Hematopoietic multipotent progenitor cell (in vitro differentiated cells): ENCODE measurements at regions not wholly inside any gene's neighbourhood (a gene's known extent, or its start where the extent isn't known, plus 50 kb on each side); places are given as distances from the start of the nearest gene placed in this dataset.
"Not testable (repeated sequence)": the region's sequence is repeated elsewhere in the genome, so short reads cannot be mapped to it uniquely, and the experiment has no call there.

Experiments used
- DNase-seq, 3 donors: peaks; one replicate each; pipeline ENCODE4 v3.0.0-alpha.2; 2011 to 2015; ENCODE audit warnings: low read depth in 2 of 3, low spot score in 2 of 3

DNA sequence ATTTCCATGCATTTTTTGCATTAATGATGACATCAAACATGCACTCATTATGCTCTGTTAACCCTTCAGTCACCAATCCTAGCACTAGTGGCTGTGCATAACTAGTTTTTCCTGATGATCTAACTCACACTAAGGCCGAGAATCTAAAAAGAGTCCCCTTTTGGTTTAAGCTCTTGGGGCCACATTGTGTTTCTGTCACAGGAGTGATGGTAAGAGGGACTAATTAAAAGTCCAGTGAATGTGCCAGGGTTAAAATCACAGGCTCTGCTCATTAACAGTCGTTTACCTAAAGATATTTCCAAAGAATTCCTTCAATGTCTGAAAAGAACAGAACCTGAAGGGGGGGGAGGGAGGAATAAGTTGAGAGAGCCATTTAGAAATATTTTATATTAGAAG is 359.0 kb upstream of the ANKRD30A start:
- DNase-seq, result no peak

DNA sequence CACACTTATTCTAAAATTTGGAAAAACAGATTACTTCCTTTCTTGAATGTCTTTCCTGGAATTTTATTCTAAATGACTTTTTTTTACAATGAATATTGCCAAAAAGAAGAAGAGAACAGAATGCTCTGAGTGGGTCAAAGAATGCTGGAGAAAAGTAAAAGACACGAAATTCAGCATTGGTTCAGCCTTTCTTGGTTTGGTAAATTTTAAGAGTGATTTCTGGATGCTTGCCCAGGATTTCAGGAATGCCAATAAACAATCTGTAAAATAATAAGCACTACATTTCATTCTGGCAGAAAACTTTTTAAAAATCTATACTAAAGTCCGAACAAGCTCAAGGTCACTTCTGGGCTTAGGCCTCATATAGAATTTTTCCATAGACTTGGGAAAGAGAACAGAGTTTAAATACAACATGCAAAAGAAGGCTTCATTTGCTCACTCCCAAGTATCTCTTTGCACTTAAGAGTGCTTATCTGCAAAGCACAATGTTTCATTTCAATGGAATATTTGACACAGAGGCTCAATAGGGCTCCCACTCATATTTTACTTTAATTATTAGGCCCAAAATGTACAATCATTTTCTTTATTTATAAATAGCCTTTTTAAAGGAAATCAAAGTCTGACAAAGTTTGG is 359.5 kb upstream of the ANKRD30A start:
- no peak for DNase-seq

DNA sequence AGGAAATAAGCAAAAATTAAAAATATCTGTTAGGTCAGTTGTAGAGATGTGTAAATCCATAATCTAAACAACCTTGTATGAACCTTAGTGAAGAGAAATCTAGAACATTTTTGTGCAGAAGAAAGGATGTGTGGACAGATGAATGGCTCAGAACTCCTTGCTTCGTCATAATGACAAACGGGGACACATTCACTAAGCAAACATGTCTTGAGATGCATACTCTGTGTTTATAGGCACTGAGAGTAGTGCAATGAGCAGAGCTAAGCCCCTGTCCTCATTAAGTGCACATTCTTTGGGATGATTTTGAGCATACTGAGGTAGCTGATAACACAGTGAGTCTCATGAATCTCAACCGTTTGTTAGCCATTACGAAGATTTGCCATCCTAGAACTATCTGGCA is 360.6 kb upstream of the ANKRD30A start:
- no peak for DNase-seq

DNA sequence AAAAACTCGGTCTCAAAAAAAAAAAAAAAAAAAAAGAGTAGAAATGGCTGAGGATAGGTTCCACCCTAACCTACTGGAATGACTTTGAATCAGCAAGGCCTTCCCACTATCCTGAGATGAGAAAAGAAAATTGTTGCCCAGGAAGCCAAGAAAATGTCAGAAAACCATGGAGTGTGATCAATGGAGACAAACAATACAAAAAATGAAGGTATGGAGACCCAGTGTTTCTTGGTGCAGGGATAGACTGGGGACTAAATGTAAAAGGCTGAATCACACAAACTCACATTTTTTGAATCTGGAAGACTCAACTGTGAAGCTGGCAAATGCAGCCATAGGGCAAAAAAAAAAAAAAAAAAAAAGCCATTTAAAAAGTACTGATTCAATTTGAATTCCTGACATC is 364.3 kb upstream of the ANKRD30A start:
- DNase-seq, result no peak

DNA sequence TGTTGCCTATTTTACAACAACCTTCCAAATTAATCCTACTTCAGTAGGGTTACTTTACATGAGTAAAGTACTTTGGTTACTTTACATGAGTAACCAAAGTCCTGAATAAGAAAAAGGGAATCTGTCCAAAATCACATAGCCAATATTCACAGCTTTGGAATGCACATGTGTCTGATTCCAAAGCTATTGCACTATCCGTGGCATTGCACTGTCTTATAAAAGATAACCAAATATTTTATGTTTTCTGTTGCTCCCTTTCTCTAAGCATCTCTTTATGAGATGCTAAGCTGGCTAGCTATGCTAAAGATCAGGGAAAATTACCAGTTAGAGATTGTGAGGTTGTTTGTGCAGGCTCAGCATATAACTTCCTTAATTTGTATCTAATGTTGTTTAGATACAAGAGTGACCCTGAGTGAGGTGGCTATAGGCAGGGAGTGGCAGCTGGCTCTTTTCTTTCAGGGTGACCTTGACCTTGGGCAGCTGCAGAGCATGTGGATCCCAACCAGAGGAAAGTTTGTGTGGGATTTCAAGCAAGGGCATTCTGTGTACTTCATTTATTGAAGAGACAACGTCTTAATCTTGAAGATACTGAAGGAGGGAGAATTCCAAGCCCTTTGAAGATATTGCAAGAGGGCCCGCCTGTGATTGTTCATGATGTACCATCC is 366.1 kb upstream of the ANKRD30A start:
- no peak for DNase-seq

DNA sequence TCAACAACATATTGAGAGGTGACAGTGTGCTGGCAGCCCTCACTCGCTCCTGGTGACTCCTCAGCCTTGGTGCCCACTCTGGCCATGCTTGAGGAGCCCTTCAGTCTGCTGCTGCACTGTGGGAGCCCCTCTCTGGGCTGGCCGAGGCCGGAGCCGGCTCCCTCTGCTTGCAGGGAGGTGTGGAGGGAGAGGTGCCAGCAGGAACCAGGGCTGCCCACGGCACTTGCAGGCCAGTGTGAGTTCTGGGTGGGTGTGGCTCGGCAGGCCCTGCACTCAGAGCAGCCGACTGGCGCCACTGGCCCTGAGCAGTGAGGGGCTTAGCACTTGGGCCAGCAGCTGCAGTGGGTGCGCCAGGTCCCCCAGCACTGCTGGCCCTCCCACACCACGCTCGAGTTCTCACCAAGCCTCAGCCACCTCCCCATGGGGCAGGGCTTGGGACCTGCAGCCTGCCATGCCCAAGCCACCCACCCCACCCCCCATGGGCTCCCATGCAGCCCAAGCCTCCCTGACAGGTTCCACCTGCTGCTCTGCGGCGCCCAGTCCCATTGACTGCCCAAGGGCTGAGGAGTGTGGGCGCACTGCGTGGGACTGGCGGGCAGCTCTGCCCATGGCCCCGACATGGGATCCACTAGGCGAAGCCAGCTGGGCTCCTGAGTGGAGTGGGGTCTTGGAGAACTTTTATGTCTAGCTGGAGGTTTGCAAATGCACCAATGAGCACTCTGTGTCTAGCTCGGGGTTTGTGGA is 377.1 kb upstream of the ANKRD30A start:
- DNase-seq, result no peak

DNA sequence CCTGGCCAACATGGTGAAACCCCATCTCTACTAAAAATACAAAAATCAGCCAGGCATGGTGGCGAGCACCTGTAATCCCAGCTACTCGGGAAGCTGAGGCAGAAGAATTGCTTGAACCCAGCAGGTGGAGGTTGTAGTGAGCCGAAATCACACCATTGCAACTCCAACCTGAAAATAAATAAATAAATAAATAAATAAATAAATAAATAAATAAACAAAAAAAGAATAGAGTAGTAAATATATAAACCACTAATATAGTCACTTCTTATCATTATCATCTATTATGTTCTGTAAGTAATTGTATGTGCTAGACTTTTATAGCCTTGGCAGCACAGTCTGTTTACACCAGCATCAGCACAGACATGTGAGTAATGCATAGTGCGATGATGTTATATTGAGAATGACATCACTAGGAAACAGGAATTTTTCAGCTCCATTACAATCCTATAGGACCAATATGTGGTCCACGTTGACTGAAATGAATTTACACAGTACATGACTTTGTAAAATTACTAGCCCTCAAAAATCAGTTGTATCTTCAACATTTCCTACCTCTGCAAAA is 385.4 kb upstream of the ANKRD30A start:
- no peak for DNase-seq

DNA sequence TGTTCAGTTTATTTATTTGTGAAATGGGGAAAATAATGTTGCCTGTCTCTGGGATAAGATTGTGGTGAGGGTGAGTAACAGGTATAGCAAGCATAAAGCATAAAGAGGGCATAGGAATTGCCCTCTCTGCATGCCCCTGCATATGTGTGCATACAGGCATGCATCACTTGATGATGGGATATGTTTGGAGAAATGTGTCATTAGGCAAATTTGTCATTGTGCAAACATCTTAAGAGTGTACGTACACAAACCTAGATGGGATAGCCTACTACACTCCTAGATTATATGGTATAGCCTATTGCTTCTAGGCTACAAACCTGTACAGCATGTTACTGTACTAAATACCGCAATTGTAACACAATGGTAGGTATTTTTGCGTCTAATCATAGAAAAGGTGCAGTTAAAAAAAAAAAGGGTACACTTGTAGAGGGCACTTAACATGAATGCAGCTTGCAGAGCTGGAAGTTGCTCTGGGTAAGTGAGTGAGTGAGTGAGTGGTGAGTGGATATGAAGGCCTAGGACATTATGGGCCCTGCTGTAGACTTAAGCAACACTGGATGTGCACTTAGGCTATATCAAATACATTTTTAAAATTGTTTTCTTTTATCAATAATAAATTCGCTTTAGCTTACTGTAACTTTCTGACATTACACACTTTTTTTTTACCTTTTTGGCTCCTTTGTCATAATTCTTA is 386.5 kb upstream of the ANKRD30A start:
- DNase-seq, result no peak

DNA sequence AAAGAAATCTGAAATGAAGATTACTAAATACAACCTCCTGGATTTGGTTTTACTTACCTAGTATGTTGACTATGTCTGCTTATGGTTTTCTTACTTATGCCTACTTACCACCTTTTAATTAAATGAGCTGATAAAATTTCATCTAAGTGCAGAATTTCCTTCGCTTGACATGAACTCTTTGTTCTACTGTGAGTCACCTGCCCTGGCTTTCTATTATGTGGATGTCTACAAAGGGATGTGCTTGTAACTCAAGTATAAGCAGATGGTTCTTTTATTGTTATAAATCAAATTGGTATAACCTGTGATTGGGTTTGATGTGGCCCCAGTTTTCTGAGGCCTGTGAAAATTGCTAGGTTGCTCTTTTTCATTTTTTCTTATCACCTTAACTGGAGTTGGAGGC is 389.1 kb upstream of the ANKRD30A start:
- no peak for DNase-seq

DNA sequence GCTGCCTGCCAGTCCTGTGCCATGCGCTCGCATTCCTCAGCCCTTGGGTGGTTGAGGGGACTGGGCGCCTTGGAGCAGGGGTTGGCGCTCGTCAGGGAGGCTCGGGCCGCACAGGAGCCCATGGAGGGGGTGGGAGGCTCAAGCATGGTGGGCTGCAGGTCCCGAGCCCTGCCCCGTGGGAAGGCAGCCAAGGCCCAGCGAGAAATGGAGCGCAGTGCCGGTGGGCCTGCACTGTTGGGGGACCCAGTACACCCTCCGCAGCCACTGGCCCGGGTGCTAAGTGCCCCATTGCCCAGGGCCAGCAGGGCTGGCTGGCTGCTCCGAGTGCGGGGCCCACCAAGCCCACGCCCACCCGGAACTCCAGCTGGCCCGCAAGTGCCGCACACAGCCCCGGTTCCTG is 390.8 kb upstream of the ANKRD30A start:
- not testable (repeated sequence) for DNase-seq

DNA sequence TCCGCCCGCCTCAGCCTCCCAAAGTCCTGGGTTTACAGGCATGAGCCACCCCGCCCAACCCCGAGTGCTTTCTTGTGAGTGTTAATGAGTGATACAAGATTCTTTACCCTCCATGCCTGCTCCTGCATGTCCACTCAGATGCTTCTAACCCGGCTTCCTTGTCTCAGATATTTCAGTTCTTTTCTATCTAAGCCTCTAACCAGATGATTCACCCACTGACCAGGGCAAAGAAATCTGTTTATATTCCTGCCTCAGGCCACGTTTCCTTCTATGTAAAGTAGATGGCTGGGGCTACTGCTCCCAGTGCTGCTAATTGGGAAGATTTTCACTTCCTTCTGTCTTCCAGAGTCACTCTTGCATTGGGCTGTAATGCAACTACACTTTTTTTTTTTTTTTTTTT is 395.1 kb upstream of the ANKRD30A start:
- DNase-seq, result no peak

DNA sequence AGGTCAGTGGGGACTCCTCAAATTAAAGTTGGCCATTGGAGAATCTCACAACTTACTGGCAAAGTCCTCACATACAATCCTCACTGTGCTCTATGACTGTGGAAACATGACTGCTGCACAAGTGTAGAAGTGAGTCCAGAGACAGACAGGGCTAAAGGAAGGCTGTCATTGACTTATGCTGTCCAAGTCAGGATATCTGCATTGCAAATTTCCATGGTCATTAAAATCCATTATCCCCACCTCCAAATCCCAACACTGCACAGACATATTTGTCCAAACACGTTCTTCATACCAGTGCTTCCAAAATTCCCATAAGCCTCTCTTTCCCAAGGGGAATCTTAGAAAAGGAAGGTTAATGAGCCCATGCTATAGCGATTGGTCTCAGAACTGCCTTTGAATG is 396.8 kb upstream of the ANKRD30A start:
- no peak for DNase-seq

DNA sequence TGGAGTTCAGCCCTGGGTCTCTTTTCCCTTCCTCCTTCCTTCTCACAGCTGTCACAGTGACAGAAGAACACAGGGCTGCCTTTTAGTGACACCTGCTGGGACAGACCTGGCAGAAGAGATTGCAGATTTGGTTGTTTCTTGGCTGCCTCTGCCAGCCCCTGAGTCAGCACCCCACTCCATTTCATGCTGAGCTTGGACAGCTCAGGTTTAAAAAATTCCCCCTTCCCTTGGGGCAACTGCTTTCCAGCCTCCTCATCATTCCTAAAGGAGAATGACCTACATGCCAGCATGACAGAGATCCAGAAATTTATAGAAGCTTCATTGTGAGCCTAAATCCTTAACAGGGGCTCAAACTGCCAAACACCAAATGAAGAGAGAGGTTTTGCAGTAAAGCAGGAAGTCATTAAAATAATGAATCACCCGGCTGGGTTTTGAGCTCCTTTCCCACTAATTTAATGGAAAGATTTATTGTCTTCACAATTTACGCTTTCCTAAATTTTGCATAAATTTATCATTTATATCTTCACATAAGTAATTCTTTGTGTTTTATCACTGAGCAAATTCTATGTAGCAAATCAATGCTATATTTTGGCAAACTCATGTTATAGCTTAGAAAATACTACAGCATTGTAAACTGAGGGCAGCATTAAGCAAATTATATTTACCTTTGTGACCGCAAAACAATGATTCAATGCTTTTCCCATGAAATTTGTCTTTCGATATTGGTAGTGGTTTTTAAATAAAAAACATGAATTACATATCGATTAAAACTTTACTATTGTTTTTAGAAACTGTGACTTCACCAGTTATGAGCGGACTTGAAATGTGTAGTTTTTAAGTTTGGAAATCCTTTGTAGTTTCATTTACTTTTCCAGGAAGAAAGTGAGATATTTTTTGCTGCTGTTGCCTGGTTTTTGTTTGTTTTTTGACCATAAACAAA is 399.5 kb upstream of the ANKRD30A start:
- DNase-seq, result peak in 2 of 3 donors; percentile 34 to 55

DNA sequence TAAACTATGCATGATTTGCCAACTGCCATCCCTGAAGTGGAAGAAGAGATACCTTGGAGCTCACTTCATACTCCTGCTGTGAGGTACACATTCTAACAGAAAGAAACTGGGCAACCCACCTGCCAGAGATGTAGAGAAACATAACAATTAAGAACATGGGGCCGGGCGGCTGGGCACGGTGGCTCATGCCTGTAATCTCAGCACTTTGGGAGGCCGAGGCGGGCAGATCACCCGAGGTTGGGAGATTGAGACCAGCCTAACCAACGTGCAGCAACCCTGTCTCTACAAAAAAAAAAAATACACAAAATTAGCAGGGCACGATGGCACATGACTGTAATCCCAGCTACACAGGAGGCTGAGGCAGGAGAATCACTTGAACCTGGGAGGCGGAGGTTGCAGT is 402.6 kb upstream of the ANKRD30A start:
- no peak for DNase-seq

DNA sequence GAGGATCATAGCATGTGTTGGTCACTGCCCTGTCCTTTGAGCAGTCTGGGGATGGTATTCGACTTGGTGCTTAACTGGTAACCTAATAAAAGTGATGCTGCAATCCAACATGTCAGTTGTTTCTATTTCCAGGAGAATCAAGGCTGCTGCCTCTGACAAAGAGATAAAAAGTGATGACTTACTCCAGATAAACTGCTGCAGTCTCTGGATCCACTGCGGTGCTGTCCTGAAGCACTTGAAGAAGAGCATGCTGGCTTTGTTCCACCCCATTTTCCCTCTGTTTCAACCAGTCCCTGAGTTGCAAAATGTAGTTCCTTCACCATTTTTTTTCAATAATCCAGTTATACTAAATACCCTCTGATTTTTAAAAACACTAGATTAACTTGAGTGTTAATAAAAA is 403.5 kb upstream of the ANKRD30A start:
- DNase-seq, result no peak

DNA sequence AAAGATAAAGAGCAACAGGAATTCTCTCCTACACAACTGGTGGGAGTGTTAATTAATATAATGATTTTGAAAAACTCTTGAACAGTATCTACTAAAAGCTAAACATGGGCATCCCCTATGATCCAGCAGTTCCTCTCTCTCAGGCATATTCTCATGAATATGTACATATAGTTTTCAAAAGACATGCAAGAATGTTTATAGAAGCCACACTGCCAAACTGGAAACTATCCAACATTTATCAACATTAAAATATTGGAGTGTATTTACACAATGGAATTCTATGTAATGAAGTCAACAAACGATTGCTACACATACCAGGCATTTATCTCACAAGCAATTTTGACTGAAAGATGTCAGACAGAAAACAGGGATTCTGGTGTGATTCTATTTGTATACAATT is 404.5 kb upstream of the ANKRD30A start:
- DNase-seq, result no peak

DNA sequence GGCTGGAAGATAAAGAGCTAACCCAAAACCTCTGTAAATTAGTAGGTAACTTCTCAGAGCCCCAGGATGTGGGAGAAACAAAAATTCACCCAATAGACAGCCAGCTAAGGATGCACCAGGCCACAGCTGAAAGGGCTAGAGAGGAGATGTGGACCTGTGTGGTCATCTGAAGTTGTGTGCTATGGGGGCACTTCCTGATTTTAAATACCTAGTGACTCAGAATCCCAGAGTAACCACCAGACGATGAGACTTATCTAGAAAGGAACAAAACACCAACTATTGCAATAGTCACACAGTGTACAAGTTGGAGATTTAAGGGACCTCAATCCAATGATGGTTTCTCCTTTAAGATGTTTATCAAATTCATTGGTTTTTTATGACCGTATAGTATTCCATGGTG is 408.3 kb upstream of the ANKRD30A start:
- DNase-seq, result no peak

DNA sequence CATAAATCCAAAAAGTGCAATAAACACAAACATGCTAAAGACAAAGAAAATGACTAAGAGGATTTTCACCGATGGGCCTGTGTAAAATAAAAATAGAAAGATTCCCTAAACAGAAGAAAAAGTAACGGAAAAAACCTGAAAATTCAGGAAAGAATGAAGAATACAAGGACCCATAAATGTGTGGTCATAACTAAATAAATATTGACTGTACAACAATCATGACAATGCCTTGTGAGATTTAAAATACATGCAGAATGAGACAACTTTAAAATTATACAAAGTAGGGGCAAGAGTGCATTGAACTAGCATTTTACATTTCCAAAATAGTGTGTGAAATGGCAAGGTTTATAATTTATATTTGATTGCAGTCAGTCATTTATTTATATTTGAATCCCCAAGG is 409.1 kb upstream of the ANKRD30A start:
- no peak for DNase-seq

DNA sequence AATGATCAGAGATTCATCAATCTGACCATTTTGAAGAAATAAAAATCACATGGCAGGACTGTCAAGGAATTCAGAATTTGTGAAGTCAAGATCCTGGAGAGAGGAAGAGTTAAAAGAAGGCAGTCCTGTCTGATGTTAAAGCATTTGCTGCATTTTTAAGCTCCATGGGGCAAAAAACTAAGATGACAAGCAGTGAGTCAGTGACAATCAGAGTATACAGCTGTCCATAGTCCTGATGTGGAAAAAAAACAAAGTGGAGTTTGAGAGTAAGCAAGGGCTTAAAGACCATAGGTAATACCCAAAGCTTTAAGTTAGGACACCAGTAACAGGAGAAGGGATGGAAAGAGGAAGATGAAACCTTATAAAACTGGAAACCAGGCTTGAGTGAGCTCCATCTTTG is 412.7 kb upstream of the ANKRD30A start:
- DNase-seq, result no peak

DNA sequence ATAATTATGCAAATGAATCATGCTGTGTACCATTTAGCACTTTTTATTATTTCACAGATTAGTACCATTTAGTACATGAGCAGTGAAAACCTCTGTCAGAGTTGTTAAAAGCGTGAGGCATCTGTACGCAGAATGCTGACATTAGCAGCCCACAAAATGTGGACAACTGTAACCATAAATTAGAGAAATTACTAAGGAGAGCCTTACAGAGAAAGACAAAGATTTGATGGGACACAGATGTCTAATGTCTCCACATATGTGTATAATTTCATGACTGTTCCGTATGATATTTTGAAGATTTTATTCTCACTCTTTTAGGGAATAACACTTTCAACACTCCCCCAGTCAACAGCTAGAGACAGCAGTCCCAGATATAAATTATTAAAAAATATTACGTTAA is 414.0 kb upstream of the ANKRD30A start:
- no peak for DNase-seq
